CD14-positive monocyte (primary cell): ENCODE measurements at regions not wholly inside any gene's neighbourhood (a gene's known extent, or its start where the extent isn't known, plus 50 kb on each side); places are given as distances from the start of the nearest gene placed in this dataset.

Experiments
- DNase-seq, 3 donors: peaks; one replicate each; pipeline ENCODE4 v3.0.0-alpha.2; 2011 to 2022
- H2AFZ ChIP-seq: 2 replicates; pipeline ENCODE4 v1.6.0; 2012; ENCODE audit warnings: mild to moderate bottlenecking, low read depth, low read length, inconsistent platforms; ENCODE audit not compliant: insufficient read depth, poor library complexity, severe bottlenecking
- H3K27ac ChIP-seq, 2 donors: 1 replicate in 1 of 2; 2 replicates in 1 of 2; pipeline ENCODE4 v1.5.1; 2012 to 2013; ENCODE audit warnings: low read length in 2 of 2, control low read depth in 1 of 2, inconsistent platforms in 1 of 2, low read depth in 1 of 2, mild to moderate bottlenecking in 1 of 2
- H3K27me3 ChIP-seq, 2 donors: one replicate each; pipeline versions ENCODE4 v1.6.0 to v1.6.1; 2011 to 2013; ENCODE audit warnings: low read length in 2 of 2; ENCODE audit not compliant: control insufficient read depth in 2 of 2, insufficient read depth in 2 of 2
- H3K36me3 ChIP-seq, 2 donors: replicated peaks in 1 of 2; 1 replicate in 1 of 2; 2 replicates in 1 of 2; pipeline versions ENCODE4 v1.5.1 to v1.6.1; 2012 to 2013; ENCODE audit warnings: low read length in 2 of 2, control low read depth in 1 of 2, inconsistent platforms in 1 of 2, mild to moderate bottlenecking in 1 of 2; ENCODE audit not compliant: insufficient read depth in 2 of 2, control insufficient read depth in 1 of 2
- H3K4me1 ChIP-seq, 2 donors: 1 replicate in 1 of 2; 2 replicates in 1 of 2; pipeline versions ENCODE4 v1.5.1 to v1.6.1; 2012 to 2013; ENCODE audit warnings: low read length in 2 of 2, control low read depth in 1 of 2, inconsistent platforms in 1 of 2, mild to moderate bottlenecking in 1 of 2, moderate library complexity in 1 of 2; ENCODE audit not compliant: insufficient read depth in 2 of 2, control insufficient read depth in 1 of 2
- H3K4me2 ChIP-seq: replicated peaks from 2 replicates; pipeline ENCODE3; 2012; ENCODE audit warnings: low read length, moderate library complexity, mild to moderate bottlenecking; ENCODE audit not compliant: poor library complexity, severe bottlenecking; ENCODE audit errors: extremely low read depth
- H3K4me3 ChIP-seq, 3 experiments: fragments of 200-600 bp in 1 of 3; sonication (generic) in 1 of 3; replicated peaks in 1 of 3; 1 replicate in 2 of 3; 2 replicates in 1 of 3; pipeline ENCODE4 v1.5.1; 2011 to 2013; ENCODE audit warnings: low read length in 3 of 3, mild to moderate bottlenecking in 3 of 3, control low read depth in 2 of 3, low read depth in 2 of 3, inconsistent platforms in 1 of 3, moderate library complexity in 1 of 3
- H3K79me2 ChIP-seq: 2 replicates; pipeline ENCODE4 v1.6.0; 2012; ENCODE audit warnings: mild to moderate bottlenecking, control low read depth, inconsistent platforms, low read length, moderate library complexity; ENCODE audit not compliant: insufficient read depth
- H3K9ac ChIP-seq: 2 replicates; pipeline ENCODE4 v1.6.0; 2017; ENCODE audit warnings: low read length, mild to moderate bottlenecking; ENCODE audit not compliant: insufficient read depth, poor library complexity, severe bottlenecking
- H3K9me3 ChIP-seq, 2 donors: replicated peaks in 1 of 2; 1 replicate in 1 of 2; 2 replicates in 1 of 2; pipeline versions ENCODE4 v1.5.1 to v1.6.1; 2012 to 2013; ENCODE audit warnings: low read length in 2 of 2, control low read depth in 1 of 2; ENCODE audit not compliant: control insufficient read depth in 1 of 2, insufficient read depth in 1 of 2
- H4K20me1 ChIP-seq: 2 replicates; pipeline ENCODE4 v1.6.0; 2012; ENCODE audit warnings: mild to moderate bottlenecking, low read length, control low read depth, moderate library complexity; ENCODE audit not compliant: insufficient read depth
- H3K27ac Mint-ChIP-seq, 7 donors: one replicate each; pipeline ENCODE4 v1.8.0; 2020; ENCODE audit warnings: mild to moderate bottlenecking in 7 of 7, mixed read lengths in 7 of 7, moderate library complexity in 6 of 7, inconsistent platforms in 2 of 7
- H3K27me3 Mint-ChIP-seq, 3 donors: one replicate each; pipeline ENCODE4 v1.8.0; 2021 to 2022; ENCODE audit warnings: low read depth in 3 of 3, mild to moderate bottlenecking in 3 of 3, mixed read lengths in 3 of 3, moderate library complexity in 3 of 3, inconsistent platforms in 1 of 3
- H3K36me3 Mint-ChIP-seq, 2 donors: one replicate each; pipeline ENCODE4 v1.8.0; 2020; ENCODE audit warnings: mixed read lengths in 2 of 2, inconsistent platforms in 1 of 2, mild to moderate bottlenecking in 1 of 2
- H3K4me1 Mint-ChIP-seq: one replicate; pipeline ENCODE4 v1.8.0; 2020; ENCODE audit warnings: mild to moderate bottlenecking, mixed read lengths
- H3K4me3 Mint-ChIP-seq, 2 donors: one replicate each; pipeline ENCODE4 v1.8.0; 2020; ENCODE audit warnings: mild to moderate bottlenecking in 2 of 2, mixed read lengths in 2 of 2, moderate library complexity in 1 of 2
- H3K9me3 Mint-ChIP-seq, 7 donors: one replicate each; pipeline ENCODE4 v1.8.0; 2020 to 2022; ENCODE audit warnings: mixed read lengths in 7 of 7, mild to moderate bottlenecking in 6 of 7, moderate library complexity in 6 of 7, inconsistent platforms in 2 of 7
- WGBS: methylation state at CpG from one replicate; pipeline ENCODE4 v1.1.5; 2013; ENCODE audit warnings: missing lambda C conversion rate; ENCODE audit not compliant: insufficient coverage; 5-methylcytosine and 5-hydroxymethylcytosine counted together
- intact Hi-C, 2 donors: fragments of 100-400 bp; cut with micrococcal nuclease; formaldehyde crosslinking; loops; one replicate each; pipeline versions ENCODE4 v1.15.0 to v1.15.1; 2023
- TF ChIP-seq, protein P1 (sequence below): fragments of 200-600 bp; IDR thresholded peaks from one replicate; pipeline ENCODE4 v1.8.0; 2022; ENCODE audit warnings: antibody characterized with exemption, mild to moderate bottlenecking

DNA sequence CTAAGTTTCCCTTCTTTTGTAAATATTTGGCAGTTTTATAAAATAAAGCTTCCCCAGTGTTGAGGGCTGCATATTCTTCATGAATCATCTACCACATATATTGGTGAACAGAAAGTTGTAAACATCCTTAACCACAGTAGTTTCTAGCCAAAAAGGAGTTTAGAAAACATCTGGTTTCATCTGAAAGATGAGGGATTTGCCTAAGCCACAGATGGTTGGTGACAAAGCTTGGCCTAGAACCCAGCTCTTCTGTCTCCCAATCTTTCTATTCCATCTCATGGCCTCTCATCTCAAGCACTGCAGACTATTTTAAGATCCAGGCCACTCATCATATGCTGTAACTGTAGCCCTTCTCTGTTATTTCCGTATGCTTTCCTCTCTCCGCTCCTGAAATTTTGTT lies 232.3 kb upstream of the TRPM3 start:
- no peaks in the 10 kb centered on the region for H3K9me3 ChIP-seq
- no peaks in the 10 kb centered on the region for H3K36me3 ChIP-seq
- H3K27ac ChIP-seq = no peak overlapping the region
- no peaks in the 10 kb centered on the region for H3K4me1 Mint-ChIP-seq
- TF ChIP-seq, protein P1, sequence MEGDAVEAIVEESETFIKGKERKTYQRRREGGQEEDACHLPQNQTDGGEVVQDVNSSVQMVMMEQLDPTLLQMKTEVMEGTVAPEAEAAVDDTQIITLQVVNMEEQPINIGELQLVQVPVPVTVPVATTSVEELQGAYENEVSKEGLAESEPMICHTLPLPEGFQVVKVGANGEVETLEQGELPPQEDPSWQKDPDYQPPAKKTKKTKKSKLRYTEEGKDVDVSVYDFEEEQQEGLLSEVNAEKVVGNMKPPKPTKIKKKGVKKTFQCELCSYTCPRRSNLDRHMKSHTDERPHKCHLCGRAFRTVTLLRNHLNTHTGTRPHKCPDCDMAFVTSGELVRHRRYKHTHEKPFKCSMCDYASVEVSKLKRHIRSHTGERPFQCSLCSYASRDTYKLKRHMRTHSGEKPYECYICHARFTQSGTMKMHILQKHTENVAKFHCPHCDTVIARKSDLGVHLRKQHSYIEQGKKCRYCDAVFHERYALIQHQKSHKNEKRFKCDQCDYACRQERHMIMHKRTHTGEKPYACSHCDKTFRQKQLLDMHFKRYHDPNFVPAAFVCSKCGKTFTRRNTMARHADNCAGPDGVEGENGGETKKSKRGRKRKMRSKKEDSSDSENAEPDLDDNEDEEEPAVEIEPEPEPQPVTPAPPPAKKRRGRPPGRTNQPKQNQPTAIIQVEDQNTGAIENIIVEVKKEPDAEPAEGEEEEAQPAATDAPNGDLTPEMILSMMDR = no peak
- intact Hi-C loops = no loop called here
- no peak for DNase-seq
- no peaks in the 10 kb centered on the region for H3K79me2 ChIP-seq
- H3K36me3 Mint-ChIP-seq = no peaks in the 10 kb centered on the region
- H3K27me3 ChIP-seq = no peaks in the 10 kb centered on the region
- H4K20me1 ChIP-seq = no peaks in the 10 kb centered on the region
- H3K4me2 ChIP-seq = no peak overlapping the region
- no CpG with 5 or more reads among the region's 2 CpGs for WGBS
- H3K4me3 Mint-ChIP-seq = no peak overlapping the region
- no peak overlapping the region for H3K27ac Mint-ChIP-seq
- H3K9me3 Mint-ChIP-seq = no peaks in the 10 kb centered on the region
- H3K9ac ChIP-seq = no peak overlapping the region
- no peaks in the 10 kb centered on the region for H3K27me3 Mint-ChIP-seq
- H2AFZ ChIP-seq = no peak overlapping the region
- no peaks in the 10 kb centered on the region for H3K4me1 ChIP-seq
- H3K4me3 ChIP-seq = no peak overlapping the region

DNA sequence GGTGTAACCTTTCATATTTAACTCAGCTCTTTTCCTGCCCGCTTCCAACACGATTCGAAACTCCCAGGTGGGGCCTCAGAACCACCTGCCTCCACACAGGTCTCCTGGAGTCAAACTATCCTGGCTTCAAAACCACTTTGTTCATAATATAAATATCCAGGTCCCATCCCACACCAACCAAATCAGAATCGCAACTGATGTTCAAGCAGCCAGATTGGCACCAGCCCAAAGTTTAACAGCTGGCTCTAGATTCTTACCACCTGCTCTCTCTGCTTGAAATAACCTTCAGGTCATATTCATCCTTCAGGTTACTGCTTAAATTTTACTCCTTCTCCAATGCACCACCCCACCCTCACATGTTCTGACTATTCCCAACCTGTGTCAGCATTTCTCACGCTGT lies 231.4 kb upstream of the TRPM3 start:
- Mint-ChIP-seq H3K4me3 (no peak overlapping the region), H3K27me3 (no peaks in the 10 kb centered on the region), H3K9me3 (no peaks in the 10 kb centered on the region), H3K4me1 (no peaks in the 10 kb centered on the region), H3K27ac (no peak overlapping the region), H3K36me3 (no peaks in the 10 kb centered on the region)
- no peaks in the 10 kb centered on the region for H4K20me1 ChIP-seq
- H3K27me3 ChIP-seq = no peaks in the 10 kb centered on the region
- intact Hi-C loops = no loop called here
- TF ChIP-seq, protein P1 = no peak
- no peaks in the 10 kb centered on the region for H3K4me1 ChIP-seq
- no peak overlapping the region for H3K27ac ChIP-seq
- H3K4me3 ChIP-seq = no peak overlapping the region
- H3K36me3 ChIP-seq = no peaks in the 10 kb centered on the region
- H3K79me2 ChIP-seq = no peaks in the 10 kb centered on the region
- no peak overlapping the region for H3K4me2 ChIP-seq
- no peaks in the 10 kb centered on the region for H3K9me3 ChIP-seq
- no peak for DNase-seq
- no peak overlapping the region for H2AFZ ChIP-seq
- 85% methylated on average over 4 of the region's 5 CpGs for WGBS
- H3K9ac ChIP-seq = no peak overlapping the region
